B cell (primary cell): ENCODE measurements at regions not wholly inside any gene's neighbourhood (a gene's known extent, or its start where the extent isn't known, plus 50 kb on each side); places are given as distances from the start of the nearest gene placed in this dataset.

Source experiments
- ATAC-seq: fragments of 200-7000 bp; cut with Tn5 transposase; one replicate; pipeline ENCODE4 v1.10.0; 2021; ENCODE audit warnings: low read depth, mild to moderate bottlenecking, moderate number of reproducible peaks, moderate library complexity
- CTCF ChIA-PET: fragments of 350-600 bp; sonication (Branson Sonifier 250); formaldehyde crosslinking; loops from one replicate; lab custom pipeline; 2021; ENCODE audit warnings: antibody characterized with exemption, inconsistent platforms; lab: Charles Lee
- POLR2A ChIA-PET: fragments of 350-600 bp; sonication (Branson Sonifier 250); formaldehyde crosslinking; loops from one replicate; lab custom pipeline; 2021; ENCODE audit warnings: antibody characterized with exemption; lab: Charles Lee
- DNase-seq: peaks from one replicate; pipeline ENCODE4 v3.0.0; 2013
- H2AFZ ChIP-seq: 2 replicates; pipeline ENCODE4 v1.6.1; 2012; ENCODE audit warnings: mild to moderate bottlenecking, low read depth, low read length; ENCODE audit not compliant: insufficient read depth, poor library complexity, severe bottlenecking
- H3K27ac ChIP-seq, 2 donors: 1 replicate in 1 of 2; 2 replicates in 1 of 2; pipeline ENCODE4 v1.5.1; 2012 to 2013; ENCODE audit warnings: low read length in 2 of 2, mild to moderate bottlenecking in 2 of 2, moderate library complexity in 1 of 2
- H3K27me3 ChIP-seq, 4 experiments: fragments of 200-600 bp in 1 of 4; sonication (generic) in 1 of 4; replicated peaks in 1 of 4; 1 replicate in 2 of 4; 2 replicates in 2 of 4; pipeline versions ENCODE4 v1.6.1 to v1.7.0; 2013 to 2016; ENCODE audit warnings: low read length in 3 of 4, mild to moderate bottlenecking in 2 of 4, mixed read lengths in 1 of 4, moderate library complexity in 1 of 4; ENCODE audit not compliant: insufficient read depth in 4 of 4, control insufficient read depth in 3 of 4; ENCODE audit errors: control extremely low read depth in 1 of 4
- H3K36me3 ChIP-seq, 2 experiments: replicated peaks in 1 of 2; 1 replicate in 1 of 2; 2 replicates in 1 of 2; pipeline versions ENCODE4 v1.6.1 to v1.7.1; 2013; ENCODE audit warnings: low read length in 1 of 2; ENCODE audit not compliant: insufficient read depth in 2 of 2, control insufficient read depth in 1 of 2; ENCODE audit errors: control extremely low read depth in 1 of 2, extremely low read depth in 1 of 2
- H3K4me1 ChIP-seq, 2 donors: fragments of 200-600 bp in 1 of 2; sonication (generic) in 1 of 2; 1 replicate in 1 of 2; 2 replicates in 1 of 2; pipeline versions ENCODE4 v1.5.1 to v1.6.1; 2013 to 2017; ENCODE audit warnings: low read length in 2 of 2; ENCODE audit not compliant: control insufficient read depth in 2 of 2, insufficient read depth in 2 of 2
- H3K4me2 ChIP-seq: replicated peaks from 2 replicates; pipeline ENCODE3; 2012; ENCODE audit warnings: mild to moderate bottlenecking, low read depth, low read length; ENCODE audit not compliant: poor library complexity, severe bottlenecking
- H3K4me3 ChIP-seq, 5 experiments: fragments of 200-600 bp in 1 of 5; sonication (generic) in 1 of 5; 1 replicate in 3 of 5; 2 replicates in 2 of 5; pipeline versions ENCODE4 v1.5.1 to v1.7.0; 2011 to 2016; ENCODE audit warnings: low read length in 4 of 5, mild to moderate bottlenecking in 4 of 5, low read depth in 2 of 5, control low read depth in 1 of 5, moderate library complexity in 1 of 5; ENCODE audit not compliant: insufficient read depth in 1 of 5; ENCODE audit errors: control extremely low read depth in 1 of 5, extremely low read depth in 1 of 5
- H3K79me2 ChIP-seq: fragments of 200-600 bp; sonication (generic); one replicate; pipeline ENCODE4 v1.6.0; 2016; ENCODE audit warnings: low read length; ENCODE audit not compliant: control insufficient read depth, insufficient read depth
- H3K9ac ChIP-seq: fragments of 200-600 bp; sonication (generic); 2 replicates; pipeline ENCODE4 v1.6.1; 2017; ENCODE audit warnings: mild to moderate bottlenecking, low read length, moderate library complexity
- H3K9me3 ChIP-seq, 3 donors: one replicate each; pipeline versions ENCODE4 v1.6.1 to v1.7.1; 2013; ENCODE audit warnings: low read length in 2 of 3; ENCODE audit not compliant: control insufficient read depth in 2 of 3, insufficient read depth in 1 of 3; ENCODE audit errors: control extremely low read depth in 1 of 3
- H4K20me1 ChIP-seq: 2 replicates; pipeline ENCODE4 v1.6.0; 2012; ENCODE audit warnings: mild to moderate bottlenecking, low read length; ENCODE audit not compliant: insufficient read depth, control insufficient read depth, poor library complexity, severe bottlenecking
- H3K27ac Mint-ChIP-seq: one replicate; pipeline ENCODE4 v1.8.0; 2021; ENCODE audit warnings: mixed read lengths
- H3K27me3 Mint-ChIP-seq: one replicate; pipeline ENCODE4 v1.8.0; 2021; ENCODE audit warnings: mixed read lengths
- H3K4me1 Mint-ChIP-seq: one replicate; pipeline ENCODE4 v1.8.0; 2021; ENCODE audit warnings: mixed read lengths
- H3K4me3 Mint-ChIP-seq: one replicate; pipeline ENCODE4 v1.8.0; 2021; ENCODE audit warnings: mixed read lengths
- H3K9me3 Mint-ChIP-seq: one replicate; pipeline ENCODE4 v1.8.0; 2022; ENCODE audit warnings: mixed read lengths; ENCODE audit not compliant: insufficient read depth
- CTCF ChIP-seq: fragments of 200-600 bp; IDR thresholded peaks from one replicate; pipeline ENCODE4 v1.8.0; 2022; ENCODE audit warnings: antibody characterized with exemption, mild to moderate bottlenecking
- EZH2 ChIP-seq: IDR thresholded peaks from 2 replicates; pipeline ENCODE4 v1.6.1; 2012; ENCODE audit warnings: borderline replicate concordance, low read depth, mild to moderate bottlenecking, moderate library complexity, low read length; ENCODE audit not compliant: insufficient read depth, poor library complexity, severe bottlenecking
- WGBS: methylation state at CpG from one replicate; pipeline ENCODE4 v1.1.5; 2013; ENCODE audit warnings: missing lambda C conversion rate; ENCODE audit not compliant: insufficient coverage; 5-methylcytosine and 5-hydroxymethylcytosine counted together
- intact Hi-C: fragments of 100-400 bp; cut with micrococcal nuclease; formaldehyde crosslinking; loops from one replicate; pipeline ENCODE4 v1.10.0; 2022

- no peaks in the 10 kb centered on the region for H3K9me3 Mint-ChIP-seq
- ATAC-seq: no peak
- Histone ChIP-seq H3K36me3 (no peaks in the 10 kb centered on the region), H2AFZ (no peak overlapping the region), H3K4me2 (no peak overlapping the region), H3K4me1 (no peaks in the 10 kb centered on the region), H3K79me2 (no peaks in the 10 kb centered on the region), H3K27ac (no peak overlapping the region), H3K4me3 (no peak overlapping the region), H3K9ac (no peak overlapping the region), H4K20me1 (no peaks in the 10 kb centered on the region), H3K27me3 (no peaks in the 10 kb centered on the region), H3K9me3 (no peaks in the 10 kb centered on the region)
- CTCF ChIA-PET: no interaction called here
- no peak for TF ChIP-seq CTCF
- no peak for TF ChIP-seq EZH2
- POLR2A ChIA-PET: no interaction called here
- no peak for DNase-seq
- 83% methylated on average over 9 of the region's 11 CpGs for WGBS
- no peaks in the 10 kb centered on the region for H3K27me3 Mint-ChIP-seq
- H3K4me1 Mint-ChIP-seq: no peaks in the 10 kb centered on the region
- H3K4me3 Mint-ChIP-seq: no peak overlapping the region
- H3K27ac Mint-ChIP-seq: no peak overlapping the region
- intact Hi-C loops: no loop called here
Measured at GRCh38 chr1:188154196-188154595, 1325.4 kb downstream of the PLA2G4A start.

- TF ChIP-seq CTCF: no peak
- TF ChIP-seq EZH2: no peak
- Histone ChIP-seq H4K20me1 (no peaks in the 10 kb centered on the region), H3K79me2 (no peaks in the 10 kb centered on the region), H3K4me1 (no peaks in the 10 kb centered on the region), H3K27me3 (no peaks in the 10 kb centered on the region), H2AFZ (no peak overlapping the region), H3K4me2 (no peak overlapping the region), H3K36me3 (no peaks in the 10 kb centered on the region), H3K4me3 (no peak overlapping the region), H3K9ac (no peak overlapping the region), H3K27ac (no peak overlapping the region), H3K9me3 (no peaks in the 10 kb centered on the region)
- ATAC-seq: no peak
- DNase-seq: no peak
- no peak overlapping the region for H3K4me3 Mint-ChIP-seq
- no peaks in the 10 kb centered on the region for H3K27me3 Mint-ChIP-seq
- intact Hi-C loops: no loop called here
- ChIA-PET POLR2A (no interaction called here), CTCF (no interaction called here)
- no peak overlapping the region for H3K27ac Mint-ChIP-seq
- H3K9me3 Mint-ChIP-seq: no peaks in the 10 kb centered on the region
- no CpG with 5 or more reads among the region's 3 CpGs for WGBS
- H3K4me1 Mint-ChIP-seq: no peaks in the 10 kb centered on the region
Measured at GRCh38 chr1:188154761-188155160, 1326.0 kb downstream of the PLA2G4A start.
